GM23338 (cell line): ENCODE measurements at regions not wholly inside any gene's neighbourhood (a gene's known extent, or its start where the extent isn't known, plus 50 kb on each side); places are given as distances from the start of the nearest gene placed in this dataset.

ENCODE experiments used
- ATAC-seq: fragments of 200-7000 bp; cut with Tn5 transposase; 3 replicates; pipeline ENCODE4 v1.9.1; 2020
- DNase-seq: peaks from one replicate; pipeline ENCODE4 v3.0.0-alpha.2; 2015; ENCODE audit warnings: low spot score
- H2AFZ ChIP-seq: fragments of 200-600 bp; sonication (generic); 2 replicates; pipeline ENCODE4 v1.8.0; 2016; ENCODE audit warnings: antibody characterized with exemption, mild to moderate bottlenecking, moderate library complexity
- H3F3A ChIP-seq: fragments of 200-600 bp; sonication (generic); replicated peaks from 2 replicates; pipeline ENCODE4 v1.8.0; 2017; ENCODE audit warnings: antibody characterized with exemption, mixed run types, low read depth
- H3K27ac ChIP-seq: fragments of 200-600 bp; sonication (generic); 2 replicates; pipeline ENCODE4 v1.6.1; 2016; ENCODE audit warnings: low read depth
- H3K27me3 ChIP-seq: fragments of 200-600 bp; sonication (generic); 2 replicates; pipeline ENCODE4 v1.8.0; 2016; ENCODE audit warnings: mild to moderate bottlenecking, mixed run types, moderate library complexity; ENCODE audit not compliant: insufficient read depth
- H3K36me3 ChIP-seq: fragments of 200-600 bp; sonication (generic); 2 replicates; pipeline ENCODE4 v1.8.0; 2016; ENCODE audit warnings: mild to moderate bottlenecking; ENCODE audit not compliant: insufficient read depth
- H3K4me1 ChIP-seq: fragments of 200-600 bp; sonication (generic); 2 replicates; pipeline ENCODE4 v1.8.0; 2016; ENCODE audit warnings: mild to moderate bottlenecking, moderate library complexity; ENCODE audit not compliant: insufficient read depth
- H3K4me2 ChIP-seq: fragments of 200-600 bp; sonication (generic); 2 replicates; pipeline ENCODE4 v1.7.1; 2017; ENCODE audit warnings: mixed run types
- H3K4me3 ChIP-seq: fragments of 200-600 bp; sonication (generic); 2 replicates; pipeline ENCODE4 v1.6.1; 2016; ENCODE audit warnings: mixed run types
- H3K79me2 ChIP-seq: fragments of 200-600 bp; sonication (generic); replicated peaks from 2 replicates; pipeline ENCODE4 v1.8.0; 2017; ENCODE audit warnings: mild to moderate bottlenecking; ENCODE audit not compliant: insufficient read depth
- H3K9me2 ChIP-seq: fragments of 200-600 bp; sonication (generic); 2 replicates; pipeline ENCODE4 v1.8.0; 2017; ENCODE audit not compliant: insufficient read depth
- H4K20me1 ChIP-seq: fragments of 200-600 bp; sonication (generic); replicated peaks from 2 replicates; pipeline ENCODE4 v1.8.0; 2017; ENCODE audit warnings: mild to moderate bottlenecking; ENCODE audit not compliant: insufficient read depth
- H3K27ac Mint-ChIP-seq: 2 replicates; pipeline ENCODE4 v1.8.0; 2020; ENCODE audit warnings: inconsistent platforms, mild to moderate bottlenecking, moderate library complexity, mixed read lengths
- H3K27me3 Mint-ChIP-seq: 3 replicates; pipeline ENCODE4 v1.8.0; 2022; ENCODE audit warnings: low read depth, mild to moderate bottlenecking, moderate library complexity, mixed read lengths, inconsistent platforms; ENCODE audit not compliant: insufficient read depth, poor library complexity
- H3K36me3 Mint-ChIP-seq: 3 replicates; pipeline ENCODE4 v1.8.0; 2021; ENCODE audit warnings: low read depth, mild to moderate bottlenecking, inconsistent platforms, moderate library complexity, mixed read lengths
- H3K4me1 Mint-ChIP-seq: 3 replicates; pipeline ENCODE4 v1.8.0; 2020; ENCODE audit warnings: mild to moderate bottlenecking, inconsistent platforms, mixed read lengths
- H3K4me3 Mint-ChIP-seq: 3 replicates; pipeline ENCODE4 v1.8.0; 2021; ENCODE audit warnings: moderate library complexity, mild to moderate bottlenecking, inconsistent platforms, mixed read lengths
- H3K9me3 Mint-ChIP-seq: 3 replicates; pipeline ENCODE4 v1.8.0; 2020; ENCODE audit warnings: moderate library complexity, mild to moderate bottlenecking, inconsistent platforms, mixed read lengths
- CREB1 ChIP-seq: fragments of 250-450 bp; sonication (Bioruptor Pico); IDR thresholded peaks from 2 replicates; pipeline ENCODE4 v1.5.0; 2020; ENCODE audit warnings: low read depth, mild to moderate bottlenecking, moderate library complexity
- EZH2 ChIP-seq: fragments of 200-600 bp; sonication (generic); IDR thresholded peaks from one replicate; pipeline ENCODE4 v1.8.0; 2017; ENCODE audit warnings: antibody characterized with exemption, mild to moderate bottlenecking, low read depth; ENCODE audit not compliant: unreplicated experiment
- EZH2phosphoT487 ChIP-seq: fragments of 200-600 bp; sonication (generic); IDR thresholded peaks from one replicate; pipeline ENCODE4 v1.8.1; 2018; ENCODE audit warnings: antibody characterized with exemption; ENCODE audit not compliant: unreplicated experiment
- JUNB ChIP-seq: IDR thresholded peaks from one replicate; pipeline ENCODE4 v1.6.1; 2016; ENCODE audit warnings: antibody characterized with exemption; ENCODE audit not compliant: unreplicated experiment
- NANOG ChIP-seq: IDR thresholded peaks from 2 replicates; pipeline ENCODE4 v1.6.1; 2016; ENCODE audit warnings: antibody characterized with exemption, borderline replicate concordance
- POLR2AphosphoS5 ChIP-seq: IDR thresholded peaks from 2 replicates; pipeline ENCODE4 v1.6.1; 2016; ENCODE audit warnings: antibody characterized with exemption, low read depth
- ZNF331 ChIP-seq: fragments of 250-450 bp; sonication (Bioruptor Pico); IDR thresholded peaks from 2 replicates; pipeline ENCODE4 v1.5.0; 2020; ENCODE audit warnings: low read depth, mild to moderate bottlenecking, moderate library complexity
- TF ChIP-seq, protein P1 (sequence below): IDR thresholded peaks from 2 replicates; pipeline ENCODE4 v1.6.1; 2016; ENCODE audit warnings: antibody characterized with exemption
- TF ChIP-seq, protein P2 (sequence below): IDR thresholded peaks from one replicate; pipeline ENCODE4 v1.6.1; 2018; ENCODE audit warnings: antibody characterized with exemption; ENCODE audit not compliant: unreplicated experiment
- TF ChIP-seq, protein P3 (sequence below): fragments of 250-450 bp; sonication (Bioruptor Pico); IDR thresholded peaks from 2 replicates; pipeline ENCODE4 v1.5.0; 2020; ENCODE audit warnings: mild to moderate bottlenecking, moderate library complexity

DNA sequence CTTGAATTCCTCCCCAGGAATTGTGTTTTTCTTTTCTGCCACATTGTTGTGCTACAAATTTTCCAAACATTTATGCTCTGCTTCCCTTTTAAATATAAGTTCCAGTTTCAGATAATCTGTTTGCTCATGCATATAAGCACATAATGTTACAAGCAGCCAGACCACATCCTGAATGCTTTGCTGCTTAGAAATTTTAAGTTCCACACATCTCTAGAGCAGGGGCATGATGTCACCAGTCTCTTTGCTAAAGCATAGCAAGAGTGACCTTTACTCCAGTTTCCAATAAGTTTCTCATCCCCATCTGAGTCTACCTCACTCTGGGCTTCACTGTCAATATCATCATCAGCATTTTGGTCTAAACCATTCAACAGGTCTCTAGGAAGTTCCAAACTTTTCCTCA is 932.5 kb downstream of the SH3BGRL start:
- Histone ChIP-seq H3K36me3 (no peaks in the 10 kb centered on the region), H3K27me3 (no peaks in the 10 kb centered on the region), H3K4me3 (no peak overlapping the region), H3K27ac (no peak overlapping the region), H3K4me2 (no peak overlapping the region), H2AFZ (no peak overlapping the region), H3F3A (no peaks in the 10 kb centered on the region), H3K9me2 (no peaks in the 10 kb centered on the region), H3K79me2 (no peaks in the 10 kb centered on the region), H3K4me1 (no peaks in the 10 kb centered on the region), H4K20me1 (no peaks in the 10 kb centered on the region)
- Mint-ChIP-seq H3K27me3 (peaks cover 2% of the 10 kb centered on the region), H3K4me1 (no peaks in the 10 kb centered on the region), H3K36me3 (peaks cover 10% of the 10 kb centered on the region; the same call in 2 of the 3 replicates), H3K27ac (no peak overlapping the region), H3K9me3 (peaks cover 36% of the 10 kb centered on the region), H3K4me3 (no peak overlapping the region)
- ATAC-seq (no peak), DNase-seq (no peak)
- no peak for TF ChIP-seq JUNB
- TF ChIP-seq, protein P1, sequence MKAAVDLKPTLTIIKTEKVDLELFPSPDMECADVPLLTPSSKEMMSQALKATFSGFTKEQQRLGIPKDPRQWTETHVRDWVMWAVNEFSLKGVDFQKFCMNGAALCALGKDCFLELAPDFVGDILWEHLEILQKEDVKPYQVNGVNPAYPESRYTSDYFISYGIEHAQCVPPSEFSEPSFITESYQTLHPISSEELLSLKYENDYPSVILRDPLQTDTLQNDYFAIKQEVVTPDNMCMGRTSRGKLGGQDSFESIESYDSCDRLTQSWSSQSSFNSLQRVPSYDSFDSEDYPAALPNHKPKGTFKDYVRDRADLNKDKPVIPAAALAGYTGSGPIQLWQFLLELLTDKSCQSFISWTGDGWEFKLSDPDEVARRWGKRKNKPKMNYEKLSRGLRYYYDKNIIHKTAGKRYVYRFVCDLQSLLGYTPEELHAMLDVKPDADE, result no peak

DNA sequence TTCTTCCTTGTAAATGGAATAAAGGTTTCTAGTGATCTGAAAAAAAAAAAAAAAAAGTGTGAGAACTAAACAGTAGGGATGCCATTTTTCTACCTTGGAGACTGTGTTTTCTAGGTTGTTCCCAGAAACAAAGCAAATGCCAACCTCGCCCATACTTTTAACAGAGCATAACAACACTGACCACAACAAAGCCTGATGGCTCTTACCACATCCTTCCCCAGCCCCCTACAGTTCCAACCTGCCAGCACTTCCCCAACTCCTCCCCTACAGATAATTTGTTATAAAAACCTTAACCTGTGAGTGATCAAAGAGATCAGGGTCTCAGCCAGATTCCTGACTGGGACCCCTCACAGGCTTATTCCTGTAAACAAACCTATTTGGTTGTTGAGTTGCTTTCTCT is 940.0 kb downstream of the SH3BGRL start:
- Mint-ChIP-seq H3K9me3 (peaks cover 16% of the 10 kb centered on the region), H3K4me3 (no peak overlapping the region), H3K4me1 (no peaks in the 10 kb centered on the region), H3K36me3 (peaks cover 3% of the 10 kb centered on the region; the same call in 2 of the 3 replicates), H3K27ac (no peak overlapping the region), H3K27me3 (no peaks in the 10 kb centered on the region)
- ATAC-seq, result no peak
- H2AFZ ChIP-seq, result no peak overlapping the region
- no peaks in the 10 kb centered on the region for H3K79me2 ChIP-seq
- no peaks in the 10 kb centered on the region for H3K36me3 ChIP-seq
- no peak overlapping the region for H3K4me2 ChIP-seq
- no peak overlapping the region for H3K27ac ChIP-seq
- H3K4me3 ChIP-seq, result no peak overlapping the region
- no peaks in the 10 kb centered on the region for H3K27me3 ChIP-seq
- no peaks in the 10 kb centered on the region for H4K20me1 ChIP-seq
- H3K9me2 ChIP-seq, result no peaks in the 10 kb centered on the region
- no peaks in the 10 kb centered on the region for H3K4me1 ChIP-seq
- H3F3A ChIP-seq, result no peaks in the 10 kb centered on the region
- DNase-seq, result no peak
- no peak for TF ChIP-seq EZH2phosphoT487
- TF ChIP-seq NANOG, result no peak
- TF ChIP-seq, protein P1, result no peak
- TF ChIP-seq CREB1 (CRISPR knock-in tag), result no peak
- no peak for TF ChIP-seq EZH2
- TF ChIP-seq, protein P2, sequence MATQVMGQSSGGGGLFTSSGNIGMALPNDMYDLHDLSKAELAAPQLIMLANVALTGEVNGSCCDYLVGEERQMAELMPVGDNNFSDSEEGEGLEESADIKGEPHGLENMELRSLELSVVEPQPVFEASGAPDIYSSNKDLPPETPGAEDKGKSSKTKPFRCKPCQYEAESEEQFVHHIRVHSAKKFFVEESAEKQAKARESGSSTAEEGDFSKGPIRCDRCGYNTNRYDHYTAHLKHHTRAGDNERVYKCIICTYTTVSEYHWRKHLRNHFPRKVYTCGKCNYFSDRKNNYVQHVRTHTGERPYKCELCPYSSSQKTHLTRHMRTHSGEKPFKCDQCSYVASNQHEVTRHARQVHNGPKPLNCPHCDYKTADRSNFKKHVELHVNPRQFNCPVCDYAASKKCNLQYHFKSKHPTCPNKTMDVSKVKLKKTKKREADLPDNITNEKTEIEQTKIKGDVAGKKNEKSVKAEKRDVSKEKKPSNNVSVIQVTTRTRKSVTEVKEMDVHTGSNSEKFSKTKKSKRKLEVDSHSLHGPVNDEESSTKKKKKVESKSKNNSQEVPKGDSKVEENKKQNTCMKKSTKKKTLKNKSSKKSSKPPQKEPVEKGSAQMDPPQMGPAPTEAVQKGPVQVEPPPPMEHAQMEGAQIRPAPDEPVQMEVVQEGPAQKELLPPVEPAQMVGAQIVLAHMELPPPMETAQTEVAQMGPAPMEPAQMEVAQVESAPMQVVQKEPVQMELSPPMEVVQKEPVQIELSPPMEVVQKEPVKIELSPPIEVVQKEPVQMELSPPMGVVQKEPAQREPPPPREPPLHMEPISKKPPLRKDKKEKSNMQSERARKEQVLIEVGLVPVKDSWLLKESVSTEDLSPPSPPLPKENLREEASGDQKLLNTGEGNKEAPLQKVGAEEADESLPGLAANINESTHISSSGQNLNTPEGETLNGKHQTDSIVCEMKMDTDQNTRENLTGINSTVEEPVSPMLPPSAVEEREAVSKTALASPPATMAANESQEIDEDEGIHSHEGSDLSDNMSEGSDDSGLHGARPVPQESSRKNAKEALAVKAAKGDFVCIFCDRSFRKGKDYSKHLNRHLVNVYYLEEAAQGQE, result no peak
- TF ChIP-seq ZNF331 (CRISPR knock-in tag), result no peak
- TF ChIP-seq, protein P3, sequence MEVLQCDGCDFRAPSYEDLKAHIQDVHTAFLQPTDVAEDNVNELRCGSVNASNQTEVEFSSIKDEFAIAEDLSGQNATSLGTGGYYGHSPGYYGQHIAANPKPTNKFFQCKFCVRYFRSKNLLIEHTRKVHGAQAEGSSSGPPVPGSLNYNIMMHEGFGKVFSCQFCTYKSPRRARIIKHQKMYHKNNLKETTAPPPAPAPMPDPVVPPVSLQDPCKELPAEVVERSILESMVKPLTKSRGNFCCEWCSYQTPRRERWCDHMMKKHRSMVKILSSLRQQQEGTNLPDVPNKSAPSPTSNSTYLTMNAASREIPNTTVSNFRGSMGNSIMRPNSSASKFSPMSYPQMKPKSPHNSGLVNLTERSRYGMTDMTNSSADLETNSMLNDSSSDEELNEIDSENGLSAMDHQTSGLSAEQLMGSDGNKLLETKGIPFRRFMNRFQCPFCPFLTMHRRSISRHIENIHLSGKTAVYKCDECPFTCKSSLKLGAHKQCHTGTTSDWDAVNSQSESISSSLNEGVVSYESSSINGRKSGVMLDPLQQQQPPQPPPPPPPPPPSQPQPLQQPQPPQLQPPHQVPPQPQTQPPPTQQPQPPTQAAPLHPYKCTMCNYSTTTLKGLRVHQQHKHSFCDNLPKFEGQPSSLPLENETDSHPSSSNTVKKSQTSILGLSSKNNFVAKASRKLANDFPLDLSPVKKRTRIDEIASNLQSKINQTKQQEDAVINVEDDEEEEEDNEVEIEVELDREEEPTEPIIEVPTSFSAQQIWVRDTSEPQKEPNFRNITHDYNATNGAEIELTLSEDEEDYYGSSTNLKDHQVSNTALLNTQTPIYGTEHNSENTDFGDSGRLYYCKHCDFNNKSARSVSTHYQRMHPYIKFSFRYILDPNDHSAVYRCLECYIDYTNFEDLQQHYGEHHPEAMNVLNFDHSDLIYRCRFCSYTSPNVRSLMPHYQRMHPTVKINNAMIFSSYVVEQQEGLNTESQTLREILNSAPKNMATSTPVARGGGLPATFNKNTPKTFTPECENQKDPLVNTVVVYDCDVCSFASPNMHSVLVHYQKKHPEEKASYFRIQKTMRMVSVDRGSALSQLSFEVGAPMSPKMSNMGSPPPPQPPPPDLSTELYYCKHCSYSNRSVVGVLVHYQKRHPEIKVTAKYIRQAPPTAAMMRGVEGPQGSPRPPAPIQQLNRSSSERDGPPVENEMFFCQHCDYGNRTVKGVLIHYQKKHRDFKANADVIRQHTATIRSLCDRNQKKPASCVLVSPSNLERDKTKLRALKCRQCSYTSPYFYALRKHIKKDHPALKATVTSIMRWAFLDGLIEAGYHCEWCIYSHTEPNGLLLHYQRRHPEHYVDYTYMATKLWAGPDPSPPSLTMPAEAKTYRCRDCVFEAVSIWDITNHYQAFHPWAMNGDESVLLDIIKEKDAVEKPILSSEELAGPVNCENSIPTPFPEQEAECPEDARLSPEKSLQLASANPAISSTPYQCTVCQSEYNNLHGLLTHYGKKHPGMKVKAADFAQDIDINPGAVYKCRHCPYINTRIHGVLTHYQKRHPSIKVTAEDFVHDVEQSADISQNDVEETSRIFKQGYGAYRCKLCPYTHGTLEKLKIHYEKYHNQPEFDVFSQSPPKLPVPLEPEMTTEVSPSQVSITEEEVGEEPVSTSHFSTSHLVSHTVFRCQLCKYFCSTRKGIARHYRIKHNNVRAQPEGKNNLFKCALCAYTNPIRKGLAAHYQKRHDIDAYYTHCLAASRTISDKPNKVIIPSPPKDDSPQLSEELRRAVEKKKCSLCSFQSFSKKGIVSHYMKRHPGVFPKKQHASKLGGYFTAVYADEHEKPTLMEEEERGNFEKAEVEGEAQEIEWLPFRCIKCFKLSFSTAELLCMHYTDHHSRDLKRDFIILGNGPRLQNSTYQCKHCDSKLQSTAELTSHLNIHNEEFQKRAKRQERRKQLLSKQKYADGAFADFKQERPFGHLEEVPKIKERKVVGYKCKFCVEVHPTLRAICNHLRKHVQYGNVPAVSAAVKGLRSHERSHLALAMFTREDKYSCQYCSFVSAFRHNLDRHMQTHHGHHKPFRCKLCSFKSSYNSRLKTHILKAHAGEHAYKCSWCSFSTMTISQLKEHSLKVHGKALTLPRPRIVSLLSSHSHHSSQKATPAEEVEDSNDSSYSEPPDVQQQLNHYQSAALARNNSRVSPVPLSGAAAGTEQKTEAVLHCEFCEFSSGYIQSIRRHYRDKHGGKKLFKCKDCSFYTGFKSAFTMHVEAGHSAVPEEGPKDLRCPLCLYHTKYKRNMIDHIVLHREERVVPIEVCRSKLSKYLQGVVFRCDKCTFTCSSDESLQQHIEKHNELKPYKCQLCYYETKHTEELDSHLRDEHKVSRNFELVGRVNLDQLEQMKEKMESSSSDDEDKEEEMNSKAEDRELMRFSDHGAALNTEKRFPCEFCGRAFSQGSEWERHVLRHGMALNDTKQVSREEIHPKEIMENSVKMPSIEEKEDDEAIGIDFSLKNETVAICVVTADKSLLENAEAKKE, result no peak
- no peak for TF ChIP-seq JUNB
- TF ChIP-seq POLR2AphosphoS5, result no peak
